Left hindlimb (tissue), 1 donor: ENCODE measurements at regions not wholly inside any gene's neighbourhood (a gene's known extent, or its start where the extent isn't known, plus 50 kb on each side); places are given as distances from the start of the nearest gene placed in this dataset.

Experiments used
- DNase-seq: peaks from one replicate; pipeline ENCODE4 v3.0.0-alpha.2; 2018

GRCh38 chr2:239865059-239865639 lies 160.0 kb downstream of the NDUFA10 start:
- no peak for DNase-seq

GRCh38 chr2:239864247-239865058 lies 160.7 kb downstream of the NDUFA10 start:
- DNase-seq: no peak

- no peak for DNase-seq
Observed at GRCh38 chr2:239862613-239863012, 162.5 kb downstream of the NDUFA10 start.

GRCh38 chr2:239858179-239858578 lies 167.0 kb downstream of the NDUFA10 start:
- DNase-seq: no peak

GRCh38 chr2:239857591-239857990 lies 167.6 kb downstream of the NDUFA10 start:
- no peak for DNase-seq

GRCh38 chr2:239856620-239857285 lies 168.4 kb downstream of the NDUFA10 start:
- no peak for DNase-seq

GRCh38 chr2:239855863-239856587 lies 169.1 kb downstream of the NDUFA10 start:
- DNase-seq: no peak

- DNase-seq: no peak
Observed at GRCh38 chr2:239854596-239854995, 170.5 kb downstream of the NDUFA10 start.

GRCh38 chr2:239853706-239854327 lies 171.3 kb downstream of the NDUFA10 start:
- DNase-seq: no peak

GRCh38 chr2:239853121-239853520 lies 172.0 kb downstream of the NDUFA10 start:
- no peak for DNase-seq

GRCh38 chr2:239852272-239852671 lies 172.9 kb downstream of the NDUFA10 start:
- no peak for DNase-seq

- DNase-seq: no peak
Observed at GRCh38 chr2:239846789-239847676, 178.1 kb downstream of the NDUFA10 start.

- DNase-seq: no peak
Observed at GRCh38 chr2:239845968-239846367, 179.2 kb downstream of the NDUFA10 start.

GRCh38 chr2:239839306-239839705 lies 185.8 kb downstream of the NDUFA10 start:
- no peak for DNase-seq

GRCh38 chr2:239836021-239836765 lies 188.9 kb downstream of the NDUFA10 start:
- no peak for DNase-seq

- no peak for DNase-seq
Observed at GRCh38 chr2:239835056-239835455, 190.1 kb downstream of the NDUFA10 start.

- no peak for DNase-seq
Observed at GRCh38 chr2:239834143-239834542, 191.0 kb downstream of the NDUFA10 start.

GRCh38 chr2:239833269-239834109 lies 191.7 kb downstream of the NDUFA10 start:
- no peak for DNase-seq

GRCh38 chr2:239832490-239833268 lies 192.5 kb downstream of the NDUFA10 start:
- no peak for DNase-seq
